NB4 (cell line): ENCODE measurements at regions not wholly inside any gene's neighbourhood (a gene's known extent, or its start where the extent isn't known, plus 50 kb on each side); places are given as distances from the start of the nearest gene placed in this dataset.
"Not testable (repeated sequence)": the region's sequence is repeated elsewhere in the genome, so short reads cannot be mapped to it uniquely, and the experiment has no call there.

Experiments
- DNase-seq: peaks from one replicate; pipeline ENCODE4 v3.0.0; 2010; ENCODE audit warnings: low read depth
- H3K4me3 ChIP-seq: one replicate; pipeline ENCODE4 v1.5.1; 2011; ENCODE audit warnings: mild to moderate bottlenecking, low read depth, low read length, moderate library complexity
- CTCF ChIP-seq: IDR thresholded peaks from one replicate; pipeline ENCODE4 v1.5.1; 2012; ENCODE audit warnings: low read depth, low read length
- MAX ChIP-seq: IDR thresholded peaks from 2 replicates; pipeline ENCODE4 v1.6.1; 2011; ENCODE audit warnings: low read depth, low read length
- MYC ChIP-seq: IDR thresholded peaks from 2 replicates; pipeline ENCODE4 v1.6.1; 2011; ENCODE audit warnings: low read depth, low read length
- POLR2A ChIP-seq: IDR thresholded peaks from 2 replicates; pipeline ENCODE4 v1.6.1; 2011; ENCODE audit warnings: mild to moderate bottlenecking; ENCODE audit not compliant: insufficient read length; ENCODE audit errors: extremely low read depth

GRCh38 chr10:130713135-130713534 is 576.9 kb downstream of the GLRX3 start:
- TF ChIP-seq CTCF (no peak), MAX (no peak), MYC (no peak), POLR2A (no peak)
- no peak overlapping the region for H3K4me3 ChIP-seq
- DNase-seq: no peak

- H3K4me3 ChIP-seq: no peak overlapping the region
- DNase-seq: no peak
- TF ChIP-seq MAX (no peak), CTCF (no peak), POLR2A (no peak), MYC (no peak)
Measured at GRCh38 chr10:130713731-130714130, 577.5 kb downstream of the GLRX3 start.

- H3K4me3 ChIP-seq: no peak overlapping the region
- peak; percentile 28 for DNase-seq
- TF ChIP-seq POLR2A (no peak), CTCF (no peak), MYC (no peak), MAX (no peak)
Measured at GRCh38 chr10:130714742-130715467, 578.7 kb downstream of the GLRX3 start.

GRCh38 chr10:130715686-130716670 is 579.8 kb downstream of the GLRX3 start:
- DNase-seq: peak; percentile 54
- no peak overlapping the region for H3K4me3 ChIP-seq
- no peak for TF ChIP-seq MAX
- TF ChIP-seq MYC: no peak
- no peak for TF ChIP-seq CTCF
- TF ChIP-seq POLR2A: no peak

- DNase-seq: no peak
- H3K4me3 ChIP-seq: no peak overlapping the region
- no peak for TF ChIP-seq MAX
- no peak for TF ChIP-seq POLR2A
- no peak for TF ChIP-seq MYC
- no peak for TF ChIP-seq CTCF
Measured at GRCh38 chr10:130717083-130717482, 580.9 kb downstream of the GLRX3 start.

- peak; percentile 8 for DNase-seq
- H3K4me3 ChIP-seq: not testable (repeated sequence)
Measured at GRCh38 chr10:130718744-130719447, 582.7 kb downstream of the GLRX3 start.
